ENCODE measurements at regions not wholly inside any gene's neighbourhood (a gene's known extent, or its start where the extent isn't known, plus 50 kb on each side); places are given as distances from the start of the nearest gene placed in this dataset.

DNA sequence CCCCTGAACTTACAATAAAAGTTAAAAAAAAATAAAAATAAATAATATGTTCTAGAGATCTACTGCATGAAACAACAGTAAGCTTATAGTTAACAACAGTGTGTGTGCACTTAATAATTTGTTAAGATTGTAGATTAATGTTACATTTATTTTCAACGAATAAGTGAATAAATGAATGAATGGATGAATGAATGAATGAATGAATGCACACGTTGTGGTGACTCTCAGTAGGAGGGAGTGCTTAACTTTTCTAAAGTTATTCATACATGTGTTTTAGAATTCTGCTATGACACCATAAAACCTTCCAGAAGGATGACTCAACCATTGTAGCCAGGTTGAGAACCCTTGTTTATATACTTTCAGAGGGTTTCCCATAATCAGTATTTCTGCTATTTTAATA lies 1269.4 kb upstream of the CDH6 start (continued):
- TF ChIP-seq, protein P1, sequence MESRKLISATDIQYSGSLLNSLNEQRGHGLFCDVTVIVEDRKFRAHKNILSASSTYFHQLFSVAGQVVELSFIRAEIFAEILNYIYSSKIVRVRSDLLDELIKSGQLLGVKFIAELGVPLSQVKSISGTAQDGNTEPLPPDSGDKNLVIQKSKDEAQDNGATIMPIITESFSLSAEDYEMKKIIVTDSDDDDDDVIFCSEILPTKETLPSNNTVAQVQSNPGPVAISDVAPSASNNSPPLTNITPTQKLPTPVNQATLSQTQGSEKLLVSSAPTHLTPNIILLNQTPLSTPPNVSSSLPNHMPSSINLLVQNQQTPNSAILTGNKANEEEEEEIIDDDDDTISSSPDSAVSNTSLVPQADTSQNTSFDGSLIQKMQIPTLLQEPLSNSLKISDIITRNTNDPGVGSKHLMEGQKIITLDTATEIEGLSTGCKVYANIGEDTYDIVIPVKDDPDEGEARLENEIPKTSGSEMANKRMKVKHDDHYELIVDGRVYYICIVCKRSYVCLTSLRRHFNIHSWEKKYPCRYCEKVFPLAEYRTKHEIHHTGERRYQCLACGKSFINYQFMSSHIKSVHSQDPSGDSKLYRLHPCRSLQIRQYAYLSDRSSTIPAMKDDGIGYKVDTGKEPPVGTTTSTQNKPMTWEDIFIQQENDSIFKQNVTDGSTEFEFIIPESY (IDR thresholded peaks at IDR 0.05; ENCODE audit: borderline replicate concordance, low read depth), result no peak

DNA sequence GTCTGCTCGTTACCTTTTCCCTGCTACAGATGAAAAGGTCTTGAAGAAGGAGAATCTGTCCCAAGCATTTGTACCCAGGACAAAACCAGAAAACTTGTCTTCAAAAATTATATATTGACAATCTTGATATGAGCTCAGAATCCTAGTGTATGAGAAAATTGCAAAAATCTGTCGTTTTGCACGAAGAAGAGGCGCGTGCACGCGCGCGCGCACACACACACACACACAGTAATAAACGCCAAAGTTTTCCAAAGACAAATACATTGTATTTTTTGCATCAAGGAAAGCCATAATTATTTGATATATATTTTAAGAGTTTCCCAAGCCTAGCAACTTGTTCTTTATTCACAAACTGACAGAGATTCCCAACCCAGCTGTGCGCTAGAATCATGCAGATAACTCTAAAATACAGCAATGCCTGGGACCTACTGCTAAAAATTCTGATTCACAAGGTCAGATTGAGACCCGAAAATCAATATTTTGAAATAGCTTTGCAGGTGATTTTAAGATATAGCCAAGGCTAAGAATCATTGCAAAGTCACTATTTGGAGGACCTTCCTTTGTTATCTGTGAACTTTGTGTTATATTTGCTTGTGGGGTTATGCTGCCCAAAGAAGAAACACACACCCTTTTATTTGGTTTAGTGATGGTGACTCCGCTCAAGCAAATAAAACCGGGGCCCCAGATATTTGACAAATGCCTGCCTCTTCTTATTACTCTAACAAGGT lies 1287.7 kb upstream of the CDH6 start:
- no peaks in the 10 kb centered on the region for H3F3A ChIP-seq (replicated peaks; ENCODE audit: insufficient read depth)
- H3K4me1 ChIP-seq (ENCODE audit: control insufficient read depth in 1 of 2, insufficient read depth in 2 of 2, low read depth in 1 of 2, low read length in 1 of 2), result no peaks in the 10 kb centered on the region
- H3K79me2 ChIP-seq (ENCODE audit: insufficient read depth), result no peaks in the 10 kb centered on the region
- no peak overlapping the region for H3K4me2 ChIP-seq
- POLR2A ChIA-PET, result no interaction called here
- no peaks in the 10 kb centered on the region for H4K20me1 ChIP-seq (ENCODE audit: insufficient read depth)
- TF ChIP-seq TEAD4 (IDR thresholded peaks at IDR 0.05; ENCODE audit: borderline replicate concordance, insufficient read depth) (no peak), MEF2A (IDR thresholded peaks at IDR 0.05; ENCODE audit: borderline replicate concordance, low read depth) (no peak), RAD21 (IDR thresholded peaks at IDR 0.05; ENCODE audit: low read length) (no peak), GATA2 (CRISPR knock-in tag; IDR thresholded peaks at IDR 0.05) (no peak), SIN3A (IDR thresholded peaks at IDR 0.05; ENCODE audit: borderline replicate concordance, low read depth, low read length) (no peak), CHD2 (IDR thresholded peaks at IDR 0.05; ENCODE audit: low read length, partially characterized antibody) (no peak), EP300 (IDR thresholded peaks at IDR 0.05; ENCODE audit: borderline replicate concordance in 1 of 2, low read depth in 1 of 2, low read length in 1 of 2) (no peak), EZH2phosphoT487 (IDR thresholded peaks at IDR 0.05; ENCODE audit: borderline replicate concordance, low read depth) (no peak)
- TF ChIP-seq, protein P2, sequence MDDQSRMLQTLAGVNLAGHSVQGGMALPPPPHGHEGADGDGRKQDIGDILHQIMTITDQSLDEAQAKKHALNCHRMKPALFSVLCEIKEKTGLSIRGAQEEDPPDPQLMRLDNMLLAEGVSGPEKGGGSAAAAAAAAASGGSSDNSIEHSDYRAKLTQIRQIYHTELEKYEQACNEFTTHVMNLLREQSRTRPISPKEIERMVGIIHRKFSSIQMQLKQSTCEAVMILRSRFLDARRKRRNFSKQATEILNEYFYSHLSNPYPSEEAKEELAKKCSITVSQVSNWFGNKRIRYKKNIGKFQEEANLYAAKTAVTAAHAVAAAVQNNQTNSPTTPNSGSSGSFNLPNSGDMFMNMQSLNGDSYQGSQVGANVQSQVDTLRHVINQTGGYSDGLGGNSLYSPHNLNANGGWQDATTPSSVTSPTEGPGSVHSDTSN (IDR thresholded peaks at IDR 0.05), result no peak
- TF ChIP-seq, protein P3, sequence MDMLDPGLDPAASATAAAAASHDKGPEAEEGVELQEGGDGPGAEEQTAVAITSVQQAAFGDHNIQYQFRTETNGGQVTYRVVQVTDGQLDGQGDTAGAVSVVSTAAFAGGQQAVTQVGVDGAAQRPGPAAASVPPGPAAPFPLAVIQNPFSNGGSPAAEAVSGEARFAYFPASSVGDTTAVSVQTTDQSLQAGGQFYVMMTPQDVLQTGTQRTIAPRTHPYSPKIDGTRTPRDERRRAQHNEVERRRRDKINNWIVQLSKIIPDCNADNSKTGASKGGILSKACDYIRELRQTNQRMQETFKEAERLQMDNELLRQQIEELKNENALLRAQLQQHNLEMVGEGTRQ (IDR thresholded peaks at IDR 0.05; ENCODE audit: borderline replicate concordance, low read depth, low read length), result no peak
- no peak overlapping the region for H3K4me3 ChIP-seq (ENCODE audit: low read depth in 2 of 2, low read length in 1 of 2)
- H3K9me3 ChIP-seq, result no peaks in the 10 kb centered on the region
- 55% methylated on average over 15 of the region's 15 CpGs for WGBS (ENCODE audit: low lambda C conversion rate)
- H3K9me2 ChIP-seq, result no peaks in the 10 kb centered on the region
- CTCF ChIA-PET, result no interaction called here
- no peak overlapping the region for H3K9ac ChIP-seq
- H2AFZ ChIP-seq (ENCODE audit: low read depth), result no peak overlapping the region
- no peak for DNase-seq
- no peaks in the 10 kb centered on the region for H3K36me3 ChIP-seq (replicated peaks in 1 of 2; ENCODE audit: control insufficient read depth in 1 of 2, insufficient read depth in 2 of 2, low read length in 1 of 2)
- H3K27me3 ChIP-seq (ENCODE audit: insufficient read depth), result no peaks in the 10 kb centered on the region
- no peak overlapping the region for H3K27ac ChIP-seq (ENCODE audit: low read depth in 2 of 2, low read length in 1 of 2)

Measured in SK-N-SH (cell line).